ENCODE measurements at regions not wholly inside any gene's neighbourhood (a gene's known extent, or its start where the extent isn't known, plus 50 kb on each side); places are given as distances from the start of the nearest gene placed in this dataset.

DNA sequence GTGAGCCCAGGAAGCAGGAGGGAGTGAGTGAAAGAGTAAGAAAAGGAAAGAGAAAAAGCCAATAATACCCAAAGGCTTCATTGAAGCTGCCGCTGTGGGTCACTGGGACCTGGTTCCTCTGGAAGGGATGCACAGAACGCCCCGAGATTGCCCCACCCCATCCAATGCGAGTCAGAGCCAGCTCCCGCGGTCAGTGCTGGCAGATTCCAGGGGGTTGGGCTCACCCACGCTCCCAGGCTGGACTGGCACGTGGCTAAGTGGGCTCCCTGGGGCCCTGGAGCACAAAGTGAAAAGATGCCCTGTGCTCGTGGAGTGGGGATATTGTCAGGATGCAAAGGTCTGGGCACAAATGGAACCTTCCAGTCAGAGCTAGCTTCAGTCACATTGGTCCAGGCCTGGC lies 117.0 kb downstream of the OAT start:
- TF ChIP-seq, protein P1, sequence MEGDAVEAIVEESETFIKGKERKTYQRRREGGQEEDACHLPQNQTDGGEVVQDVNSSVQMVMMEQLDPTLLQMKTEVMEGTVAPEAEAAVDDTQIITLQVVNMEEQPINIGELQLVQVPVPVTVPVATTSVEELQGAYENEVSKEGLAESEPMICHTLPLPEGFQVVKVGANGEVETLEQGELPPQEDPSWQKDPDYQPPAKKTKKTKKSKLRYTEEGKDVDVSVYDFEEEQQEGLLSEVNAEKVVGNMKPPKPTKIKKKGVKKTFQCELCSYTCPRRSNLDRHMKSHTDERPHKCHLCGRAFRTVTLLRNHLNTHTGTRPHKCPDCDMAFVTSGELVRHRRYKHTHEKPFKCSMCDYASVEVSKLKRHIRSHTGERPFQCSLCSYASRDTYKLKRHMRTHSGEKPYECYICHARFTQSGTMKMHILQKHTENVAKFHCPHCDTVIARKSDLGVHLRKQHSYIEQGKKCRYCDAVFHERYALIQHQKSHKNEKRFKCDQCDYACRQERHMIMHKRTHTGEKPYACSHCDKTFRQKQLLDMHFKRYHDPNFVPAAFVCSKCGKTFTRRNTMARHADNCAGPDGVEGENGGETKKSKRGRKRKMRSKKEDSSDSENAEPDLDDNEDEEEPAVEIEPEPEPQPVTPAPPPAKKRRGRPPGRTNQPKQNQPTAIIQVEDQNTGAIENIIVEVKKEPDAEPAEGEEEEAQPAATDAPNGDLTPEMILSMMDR (IDR thresholded peaks at IDR 0.05; ENCODE audit: low read depth, low read length, poor library complexity, severe bottlenecking) = no peak
- TF ChIP-seq EZH2phosphoT487 (IDR thresholded peaks at IDR 0.05; ENCODE audit: borderline replicate concordance, low read length) = no peak
